Pancreas (tissue), 10 donors: ENCODE measurements at regions not wholly inside any gene's neighbourhood (a gene's known extent, or its start where the extent isn't known, plus 50 kb on each side); places are given as distances from the start of the nearest gene placed in this dataset.
"Not testable (repeated sequence)": the region's sequence is repeated elsewhere in the genome, so short reads cannot be mapped to it uniquely, and the experiment has no call there.

Source experiments
- ATAC-seq, 4 donors: fragments of 200-7000 bp; cut with Tn5 transposase; one replicate each; pipeline versions ENCODE4 v1.8.0 to v1.9.1; 2020; ENCODE audit warnings: mild to moderate bottlenecking in 4 of 4, moderate library complexity in 4 of 4
- DNase-seq, 6 donors: peaks; one replicate each; pipeline ENCODE4 v3.0.0-alpha.2; 2020
- FAIRE-seq: peaks from 2 replicates; lab custom pipeline; 2012; peaks lifted over from hg19 to GRCh38; lab: Jason Lieb, UNC
- H3K27ac ChIP-seq, 4 donors: fragments of 200-600 bp; sonication (generic); 1 replicate in 3 of 4; 2 replicates in 1 of 4; pipeline versions ENCODE4 v1.5.0 to v1.8.0; 2020
- H3K27me3 ChIP-seq, 4 donors: fragments of 200-600 bp; one replicate each; pipeline ENCODE4 v1.8.0; 2021
- H3K36me3 ChIP-seq, 3 donors: fragments of 200-600 bp; sonication (generic) in 1 of 3; one replicate each; pipeline versions ENCODE4 v1.5.0 to v1.8.0; 2020 to 2021
- H3K4me1 ChIP-seq, 3 donors: fragments of 200-600 bp; one replicate each; pipeline ENCODE4 v1.8.0; 2021
- H3K4me3 ChIP-seq, 4 donors: fragments of 200-600 bp; sonication (generic) in 2 of 4; one replicate each; pipeline versions ENCODE4 v1.5.0 to v1.8.0; 2020 to 2021
- H3K9me3 ChIP-seq, 4 donors: fragments of 200-600 bp; one replicate each; pipeline ENCODE4 v1.8.0; 2021
- WGBS, 2 donors: extraction: QIAGEN DNeasy Blood & Tissue Kit; methylation state at CpG; one replicate each; pipeline ENCODE4 v1.1.7; 2013; 5-methylcytosine and 5-hydroxymethylcytosine counted together
- intact Hi-C, 3 donors: fragments of 100-400 bp; cut with DNase I; formaldehyde crosslinking; loops; one replicate each; pipeline versions ENCODE4 v1.11.1 to v1.14.2; 2022
- TF ChIP-seq, protein P1 (sequence below), 4 donors: fragments of 200-600 bp; sonication (generic) in 3 of 4; IDR thresholded peaks; one replicate each; pipeline versions ENCODE4 v1.5.0 to v1.8.0; 2021; ENCODE audit warnings: antibody characterized with exemption in 4 of 4
- donor health status: healthy with polysubstance abuse.
- donor health status: DM: no; HTN: no; CAD: no; lungs with moderate emphysema.
- donor health status: DM: no; HTN: no; CAD: no.
- donor health status: control.
- donor health status: control.
- donor health status: Bipolar disorder and iron deficiency.
- donor health status: DM: yes; HTN: yes; CAD: no.
- donor health status: DM: no; HTN: no; CAD: no.
- donor health status: DM: no; HTN: no; CAD: no.
- donor health status: DM: yes; HTN: yes; CAD: no.

DNA sequence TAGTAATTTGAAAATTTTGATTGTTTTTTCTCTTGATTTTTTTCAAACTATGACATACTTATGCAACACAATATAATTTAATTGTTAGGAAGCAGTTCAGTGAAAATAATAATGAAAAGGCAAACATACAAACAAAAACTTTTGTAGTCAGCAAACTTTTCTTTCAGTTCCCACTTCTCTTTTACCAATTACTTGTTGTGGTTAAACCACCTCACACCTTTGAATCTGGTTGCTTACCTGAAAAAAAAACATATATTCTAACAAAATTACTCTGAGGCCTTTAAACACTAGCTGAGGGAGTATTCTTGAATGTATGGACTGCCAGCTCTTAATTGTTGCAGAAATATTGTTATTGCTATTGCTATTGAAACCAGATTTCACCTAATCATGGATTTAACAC is 266.2 kb upstream of the SEMA3C start:
- H3K4me1 ChIP-seq = no peaks in the 10 kb centered on the region
- ATAC-seq (no peak), DNase-seq (no peak), FAIRE-seq (no peak)
- H3K36me3 ChIP-seq = no peaks in the 10 kb centered on the region
- no peak overlapping the region for H3K27ac ChIP-seq
- H3K27me3 ChIP-seq = no peaks in the 10 kb centered on the region
- TF ChIP-seq, protein P1, sequence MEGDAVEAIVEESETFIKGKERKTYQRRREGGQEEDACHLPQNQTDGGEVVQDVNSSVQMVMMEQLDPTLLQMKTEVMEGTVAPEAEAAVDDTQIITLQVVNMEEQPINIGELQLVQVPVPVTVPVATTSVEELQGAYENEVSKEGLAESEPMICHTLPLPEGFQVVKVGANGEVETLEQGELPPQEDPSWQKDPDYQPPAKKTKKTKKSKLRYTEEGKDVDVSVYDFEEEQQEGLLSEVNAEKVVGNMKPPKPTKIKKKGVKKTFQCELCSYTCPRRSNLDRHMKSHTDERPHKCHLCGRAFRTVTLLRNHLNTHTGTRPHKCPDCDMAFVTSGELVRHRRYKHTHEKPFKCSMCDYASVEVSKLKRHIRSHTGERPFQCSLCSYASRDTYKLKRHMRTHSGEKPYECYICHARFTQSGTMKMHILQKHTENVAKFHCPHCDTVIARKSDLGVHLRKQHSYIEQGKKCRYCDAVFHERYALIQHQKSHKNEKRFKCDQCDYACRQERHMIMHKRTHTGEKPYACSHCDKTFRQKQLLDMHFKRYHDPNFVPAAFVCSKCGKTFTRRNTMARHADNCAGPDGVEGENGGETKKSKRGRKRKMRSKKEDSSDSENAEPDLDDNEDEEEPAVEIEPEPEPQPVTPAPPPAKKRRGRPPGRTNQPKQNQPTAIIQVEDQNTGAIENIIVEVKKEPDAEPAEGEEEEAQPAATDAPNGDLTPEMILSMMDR (IDR thresholded peaks at IDR 0.05) = no peak
- intact Hi-C loops = no loop called here
- H3K9me3 ChIP-seq = no peaks in the 10 kb centered on the region
- H3K4me3 ChIP-seq = no peak overlapping the region

DNA sequence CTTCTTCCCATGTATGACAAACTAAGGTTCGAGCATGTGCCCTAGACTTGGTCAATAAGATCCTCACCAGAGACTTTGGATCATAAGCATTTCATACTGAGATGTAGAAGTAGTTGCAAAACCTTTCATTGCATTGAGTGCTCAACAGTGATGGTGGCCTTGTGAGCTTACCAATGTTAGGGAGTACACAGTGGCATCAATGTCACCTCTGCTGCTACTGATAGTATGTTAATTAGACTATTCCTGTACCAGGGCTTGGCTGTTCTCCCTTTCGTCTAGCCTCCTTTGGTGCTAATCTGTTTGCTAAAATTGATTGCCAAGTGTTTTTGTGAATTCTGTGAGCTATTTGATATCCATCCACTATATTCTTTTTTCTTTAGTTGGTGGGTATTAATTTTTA is 264.5 kb upstream of the SEMA3C start:
- Histone ChIP-seq H3K27me3 (no peaks in the 10 kb centered on the region), H3K9me3 (no peaks in the 10 kb centered on the region), H3K4me3 (no peak overlapping the region), H3K27ac (no peak overlapping the region), H3K4me1 (no peaks in the 10 kb centered on the region), H3K36me3 (no peaks in the 10 kb centered on the region)
- no peak for ATAC-seq
- FAIRE-seq = no peak
- intact Hi-C loops = no loop called here
- no peak for DNase-seq
- WGBS, 2 donors = 78 to 85% methylated on average over 2 of the region's 2 CpGs
- TF ChIP-seq, protein P1 (IDR thresholded peaks at IDR 0.05) = no peak

DNA sequence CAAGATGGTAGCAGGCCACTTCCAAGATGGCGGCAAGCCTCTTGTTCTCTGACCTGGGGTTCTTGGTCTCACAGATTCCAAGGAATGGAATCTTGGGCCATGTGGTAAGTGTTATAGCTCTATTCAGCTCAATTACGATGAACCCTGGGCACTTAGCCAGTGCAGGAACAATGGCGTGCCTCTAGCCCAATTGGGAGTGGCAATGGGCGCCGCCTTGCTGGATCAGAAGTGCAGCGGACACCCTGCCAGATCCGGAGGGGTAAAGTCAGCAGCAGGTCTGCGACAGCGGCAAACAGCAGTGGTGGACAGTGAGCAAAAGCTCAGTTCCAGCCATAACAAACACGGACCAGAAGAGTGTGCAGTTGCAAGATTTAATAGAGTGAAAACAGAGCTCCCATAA is 263.2 kb upstream of the SEMA3C start:
- H3K27ac ChIP-seq, ATAC-seq, H3K4me1 ChIP-seq, H3K9me3 ChIP-seq, H3K36me3 ChIP-seq, H3K27me3 ChIP-seq, FAIRE-seq, H3K4me3 ChIP-seq, intact Hi-C loops: not testable (repeated sequence)
- DNase-seq = peak in 1 of 6 donors; percentile 24
- WGBS, 2 donors = 87 to 91% methylated on average over 10 of the region's 10 CpGs

DNA sequence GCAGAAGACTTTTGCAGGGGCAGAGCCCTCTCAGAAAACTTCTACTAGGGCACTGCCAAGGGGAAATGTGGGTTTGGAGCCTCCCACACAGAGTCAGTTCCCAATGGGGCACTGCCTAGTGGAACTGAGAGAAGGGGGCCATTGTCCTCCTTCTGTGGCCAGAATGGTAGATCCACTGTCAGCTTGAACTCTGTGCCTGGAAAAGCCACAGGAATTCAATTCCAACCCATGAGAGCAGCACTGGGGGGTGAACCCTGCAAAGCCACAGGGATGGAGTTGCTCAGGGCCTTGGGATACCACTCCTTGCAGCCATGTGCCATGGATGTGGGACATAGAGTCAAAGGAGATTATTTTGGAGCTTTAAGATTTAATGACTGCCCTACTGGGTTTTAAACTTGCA is 262.2 kb upstream of the SEMA3C start:
- TF ChIP-seq, protein P1 (IDR thresholded peaks at IDR 0.05) = no peak

DNA sequence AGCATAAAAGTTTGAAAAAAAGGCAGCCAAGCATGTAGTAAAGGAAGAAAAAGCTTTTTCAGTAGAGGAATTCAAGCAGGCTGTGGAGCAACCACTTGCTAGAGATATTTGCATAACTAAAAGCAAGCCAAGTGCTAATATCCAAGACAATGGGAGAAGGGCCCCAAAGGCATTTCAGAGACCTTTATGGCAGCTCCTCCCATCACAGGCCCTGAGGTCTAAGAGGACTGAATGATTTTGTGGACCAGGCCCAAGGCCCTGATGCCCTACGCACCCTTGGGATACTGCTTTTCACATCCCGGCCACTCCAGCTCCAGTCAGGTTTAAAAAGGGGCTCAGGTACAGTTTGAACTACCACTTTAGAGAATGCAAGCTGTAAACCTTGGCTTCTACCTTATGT is 261.7 kb upstream of the SEMA3C start:
- DNase-seq = no peak
- no peak for ATAC-seq
- no peak overlapping the region for H3K27ac ChIP-seq
- intact Hi-C loops = no loop called here
- TF ChIP-seq, protein P1 (IDR thresholded peaks at IDR 0.05) = no peak
- no peaks in the 10 kb centered on the region for H3K27me3 ChIP-seq
- no peak overlapping the region for H3K4me3 ChIP-seq
- no peaks in the 10 kb centered on the region for H3K9me3 ChIP-seq
- no peaks in the 10 kb centered on the region for H3K36me3 ChIP-seq
- FAIRE-seq = no peak
- no peaks in the 10 kb centered on the region for H3K4me1 ChIP-seq
- WGBS, 2 donors = 96 to 98% methylated on average over 2 of the region's 2 CpGs

More for the DNA sequence above, 262.2 kb upstream of the SEMA3C start:
- ATAC-seq (no peak), FAIRE-seq (no peak), DNase-seq (no peak)
- no peak overlapping the region for H3K27ac ChIP-seq
- no peaks in the 10 kb centered on the region for H3K4me1 ChIP-seq
- no peak overlapping the region for H3K4me3 ChIP-seq
- no peaks in the 10 kb centered on the region for H3K9me3 ChIP-seq
- intact Hi-C loops = no loop called here
- H3K36me3 ChIP-seq = no peaks in the 10 kb centered on the region
- no peaks in the 10 kb centered on the region for H3K27me3 ChIP-seq
